ENCODE measurements at regions not wholly inside any gene's neighbourhood (a gene's known extent, or its start where the extent isn't known, plus 50 kb on each side); places are given as distances from the start of the nearest gene placed in this dataset.

DNA sequence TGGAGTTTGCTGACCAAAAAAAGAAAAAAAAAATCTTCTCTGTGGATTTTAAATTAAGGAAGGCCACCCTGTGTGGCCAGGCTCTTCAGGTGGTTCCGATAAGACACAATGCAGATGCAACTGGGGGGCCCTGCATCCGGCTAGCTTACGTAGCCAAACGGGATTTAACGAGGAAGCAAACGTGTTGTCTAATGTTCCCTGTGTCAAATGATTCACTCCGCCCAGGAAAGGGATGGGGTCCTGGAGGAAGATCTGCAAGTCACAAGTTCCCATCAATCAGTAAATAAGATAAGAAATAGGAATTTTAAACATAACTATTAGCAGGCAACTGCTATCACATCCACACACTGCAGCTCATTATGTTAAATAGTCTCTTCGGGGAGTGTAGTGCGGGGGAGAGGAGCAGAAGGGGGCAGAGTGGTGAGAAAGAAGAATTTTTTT is 216.4 kb upstream of the GYPA start:
- no peak overlapping the region for H3K4me3 ChIP-seq (ENCODE audit: low read depth, low read length)
- TF ChIP-seq, protein P1, sequence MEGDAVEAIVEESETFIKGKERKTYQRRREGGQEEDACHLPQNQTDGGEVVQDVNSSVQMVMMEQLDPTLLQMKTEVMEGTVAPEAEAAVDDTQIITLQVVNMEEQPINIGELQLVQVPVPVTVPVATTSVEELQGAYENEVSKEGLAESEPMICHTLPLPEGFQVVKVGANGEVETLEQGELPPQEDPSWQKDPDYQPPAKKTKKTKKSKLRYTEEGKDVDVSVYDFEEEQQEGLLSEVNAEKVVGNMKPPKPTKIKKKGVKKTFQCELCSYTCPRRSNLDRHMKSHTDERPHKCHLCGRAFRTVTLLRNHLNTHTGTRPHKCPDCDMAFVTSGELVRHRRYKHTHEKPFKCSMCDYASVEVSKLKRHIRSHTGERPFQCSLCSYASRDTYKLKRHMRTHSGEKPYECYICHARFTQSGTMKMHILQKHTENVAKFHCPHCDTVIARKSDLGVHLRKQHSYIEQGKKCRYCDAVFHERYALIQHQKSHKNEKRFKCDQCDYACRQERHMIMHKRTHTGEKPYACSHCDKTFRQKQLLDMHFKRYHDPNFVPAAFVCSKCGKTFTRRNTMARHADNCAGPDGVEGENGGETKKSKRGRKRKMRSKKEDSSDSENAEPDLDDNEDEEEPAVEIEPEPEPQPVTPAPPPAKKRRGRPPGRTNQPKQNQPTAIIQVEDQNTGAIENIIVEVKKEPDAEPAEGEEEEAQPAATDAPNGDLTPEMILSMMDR (IDR thresholded peaks at IDR 0.05; ENCODE audit: low read depth, low read length, missing control alignments), result no peak
- no peak for DNase-seq (ENCODE audit: low read depth)
- in situ Hi-C loops (cut with HindIII; ENCODE audit: low sequenced_read_pairs), result no loop called here

DNA sequence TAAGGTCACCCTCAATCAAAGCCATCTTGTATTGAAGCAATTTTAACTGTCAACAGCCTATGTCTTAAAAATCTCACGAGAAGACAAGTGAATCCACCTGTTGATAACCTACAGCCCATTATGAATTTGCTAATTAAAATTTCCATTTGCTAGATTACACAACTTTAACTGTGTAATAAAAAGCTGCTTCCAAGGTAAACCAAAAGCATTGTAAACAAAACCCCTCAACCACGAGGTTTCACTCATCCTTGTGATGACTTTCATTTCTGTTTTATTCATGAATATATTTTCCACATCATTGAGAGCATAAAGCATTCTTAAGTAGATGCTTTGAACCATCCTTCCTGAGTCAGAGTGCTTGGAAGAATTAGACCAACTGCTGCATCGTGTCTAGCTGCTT is 217.5 kb upstream of the GYPA start:
- in situ Hi-C loops (cut with HindIII; ENCODE audit: low sequenced_read_pairs), result no loop called here
- TF ChIP-seq, protein P1 (IDR thresholded peaks at IDR 0.05; ENCODE audit: low read depth, low read length, missing control alignments), result no peak
- H3K4me3 ChIP-seq (ENCODE audit: low read depth, low read length), result no peak overlapping the region
- DNase-seq (ENCODE audit: low read depth), result no peak

DNA sequence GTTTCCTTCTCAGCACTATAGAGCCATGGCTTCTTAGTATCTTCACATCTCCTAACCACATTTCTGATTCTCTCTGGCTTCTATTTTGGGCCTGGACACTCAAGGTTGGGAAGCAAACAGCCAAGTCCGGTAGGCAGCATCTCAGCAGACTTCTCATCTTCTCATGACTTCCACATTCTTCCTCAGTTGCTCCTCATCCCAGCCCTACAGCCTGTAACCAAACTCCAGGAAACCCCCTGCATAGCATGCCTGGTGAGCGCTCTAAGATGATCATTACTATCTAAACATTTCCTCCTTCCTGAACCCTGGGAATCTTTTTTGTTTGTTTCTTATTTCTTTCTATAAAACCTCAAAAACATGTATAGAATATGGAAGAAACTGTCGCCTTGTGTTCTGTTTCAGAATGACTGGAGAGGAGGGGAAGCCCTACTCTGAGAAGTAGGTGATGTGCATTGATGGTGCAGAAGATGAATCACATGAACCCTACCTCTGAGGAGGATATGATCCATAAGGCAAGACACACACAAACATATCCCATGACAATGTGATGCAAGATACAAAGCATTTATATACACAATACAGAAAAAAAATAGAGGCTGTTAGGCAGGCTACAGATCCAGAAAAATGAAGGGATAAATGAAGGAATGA is 219.8 kb upstream of the GYPA start:
- H3K4me3 ChIP-seq (ENCODE audit: low read depth, low read length), result no peak overlapping the region
- TF ChIP-seq, protein P1 (IDR thresholded peaks at IDR 0.05; ENCODE audit: low read depth, low read length, missing control alignments), result no peak
- in situ Hi-C loops (cut with HindIII; ENCODE audit: low sequenced_read_pairs), result no loop called here
- no peak for DNase-seq (ENCODE audit: low read depth)

DNA sequence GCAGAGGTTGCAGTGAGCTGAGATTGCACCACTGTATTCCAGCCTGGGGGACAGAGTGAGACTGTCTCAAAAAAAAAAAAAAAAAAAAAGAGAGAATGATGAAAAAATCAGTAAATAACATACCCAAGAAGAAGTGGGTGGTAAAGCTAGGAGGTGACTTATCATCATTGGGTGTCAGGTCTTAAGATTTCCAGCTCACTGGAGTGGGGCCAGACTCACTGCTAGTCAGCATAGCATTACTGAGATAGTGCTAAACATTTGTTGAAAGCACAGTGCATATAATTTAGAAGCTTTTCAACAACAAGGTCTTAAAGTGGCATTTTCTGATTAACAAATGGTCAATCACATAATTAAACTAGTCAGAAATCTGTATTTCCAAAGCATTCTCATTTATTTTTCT is 221.8 kb upstream of the GYPA start:
- no peak overlapping the region for H3K4me3 ChIP-seq (ENCODE audit: low read depth, low read length)
- in situ Hi-C loops (cut with HindIII; ENCODE audit: low sequenced_read_pairs), result no loop called here
- no peak for DNase-seq (ENCODE audit: low read depth)
- TF ChIP-seq, protein P1 (IDR thresholded peaks at IDR 0.05; ENCODE audit: low read depth, low read length, missing control alignments), result no peak

DNA sequence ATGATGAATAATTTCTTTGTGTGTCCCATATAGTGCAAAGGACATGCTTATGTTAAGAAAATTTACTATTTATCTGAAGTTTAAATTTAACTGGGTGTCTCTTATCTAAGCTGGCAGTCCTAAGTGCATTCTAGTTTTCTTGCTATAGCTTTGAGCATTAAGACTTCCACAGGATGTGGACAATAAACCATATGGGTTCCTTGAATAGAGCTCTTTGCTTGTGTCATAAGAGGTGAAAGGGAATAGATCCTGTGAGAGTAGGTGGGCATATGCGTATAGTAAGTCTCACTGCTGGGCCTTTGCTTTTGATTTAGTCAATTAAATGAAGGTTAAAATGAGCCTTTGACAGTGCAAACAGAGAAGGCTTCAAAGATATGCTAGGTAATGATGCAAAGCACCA is 223.4 kb upstream of the GYPA start:
- TF ChIP-seq, protein P1 (IDR thresholded peaks at IDR 0.05; ENCODE audit: low read depth, low read length, missing control alignments), result no peak
- in situ Hi-C loops (cut with HindIII; ENCODE audit: low sequenced_read_pairs), result no loop called here
- no peak for DNase-seq (ENCODE audit: low read depth)
- no peak overlapping the region for H3K4me3 ChIP-seq (ENCODE audit: low read depth, low read length)

DNA sequence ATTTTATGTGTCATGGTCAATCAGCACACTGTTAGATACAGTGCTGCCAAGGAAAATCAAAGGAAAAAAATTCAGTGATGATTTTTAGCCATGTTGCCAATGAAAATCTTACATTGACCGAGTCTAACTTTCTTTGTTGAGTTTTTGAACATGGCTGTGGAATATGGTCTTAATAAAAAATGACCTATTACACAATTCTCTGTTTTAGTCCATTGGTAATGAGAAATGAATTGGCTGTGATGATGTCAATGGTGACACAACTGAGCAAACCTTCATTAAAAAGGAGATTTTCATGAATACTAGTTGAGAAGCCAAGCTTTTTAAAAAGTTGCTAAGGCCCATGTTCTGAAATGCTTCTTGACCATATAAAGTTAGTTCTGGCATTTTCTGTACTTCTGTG is 225.9 kb upstream of the GYPA start:
- in situ Hi-C loops (cut with HindIII; ENCODE audit: low sequenced_read_pairs), result loop anchor here (5.0 kb wide), 1 partner anchor 39 kb away; no protein-coding TSS in a partner anchor
- DNase-seq (ENCODE audit: low read depth), result no peak
- H3K4me3 ChIP-seq (ENCODE audit: low read depth, low read length), result no peak overlapping the region
- TF ChIP-seq, protein P1 (IDR thresholded peaks at IDR 0.05; ENCODE audit: low read depth, low read length, missing control alignments), result no peak

Measured in astrocyte of the cerebellum (primary cell).